Stomach (tissue), 4 donors: ENCODE measurements at regions not wholly inside any gene's neighbourhood (a gene's known extent, or its start where the extent isn't known, plus 50 kb on each side); places are given as distances from the start of the nearest gene placed in this dataset.
"Not testable (repeated sequence)": the region's sequence is repeated elsewhere in the genome, so short reads cannot be mapped to it uniquely, and the experiment has no call there.

Source experiments
- CTCF ChIP-seq, 7 experiments: fragments of 450-650 bp in 4 of 7; fragments of 200-600 bp in 3 of 7; sonication (generic) in 3 of 7; IDR thresholded peaks; one replicate each; pipeline ENCODE4 v1.5.1; 2016 to 2019; ENCODE audit warnings: antibody characterized with exemption in 7 of 7, control low read depth in 2 of 7, mild to moderate bottlenecking in 1 of 7
- POLR2AphosphoS5 ChIP-seq, 3 donors: sonication (generic); formaldehyde crosslinking; IDR thresholded peaks; one replicate each; pipeline ENCODE4 v1.6.1; 2016; ENCODE audit warnings: antibody characterized with exemption in 3 of 3

DNA sequence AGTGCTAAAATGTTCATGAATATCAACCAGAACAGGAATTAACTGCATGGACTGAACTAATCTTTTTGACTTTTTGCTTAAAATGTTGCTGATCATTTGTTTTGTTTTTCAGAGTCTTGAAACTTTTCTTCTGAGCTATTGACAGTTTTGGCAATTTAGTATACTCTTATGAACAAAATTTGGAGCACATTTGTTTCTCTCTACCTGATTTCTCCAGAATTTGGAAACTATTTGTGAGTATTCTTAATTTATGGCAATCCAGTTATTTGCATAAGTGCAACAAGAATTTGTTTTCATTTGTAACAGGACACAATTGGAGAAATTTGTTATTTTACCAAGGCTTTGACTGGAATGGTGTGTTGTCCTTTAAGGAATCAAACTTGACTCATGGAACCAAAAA, 107.4 kb downstream of the RTP4 start:
- TF ChIP-seq CTCF, POLR2AphosphoS5 (IDR thresholded peaks at IDR 0.05): not testable (repeated sequence)
